AG10803 (cell line): ENCODE measurements at regions not wholly inside any gene's neighbourhood (a gene's known extent, or its start where the extent isn't known, plus 50 kb on each side); places are given as distances from the start of the nearest gene placed in this dataset.

Source experiments
- DNase-seq: peaks from one replicate; pipeline ENCODE4 v3.0.0; 2010; ENCODE audit warnings: low read depth
- H3K4me3 ChIP-seq: 2 replicates; pipeline ENCODE4 v1.5.1; 2011; ENCODE audit warnings: mild to moderate bottlenecking, low read length, control low read depth
- CTCF ChIP-seq: conservative IDR thresholded peaks from 2 replicates; pipeline ENCODE4 v1.5.1; 2011; ENCODE audit warnings: mild to moderate bottlenecking, low read length, control low read depth, inconsistent platforms

- no peak for DNase-seq
- no peak for TF ChIP-seq CTCF
- H3K4me3 ChIP-seq: no peak overlapping the region
Measured at GRCh38 chr2:120533625-120534024, 187.7 kb downstream of the INHBB start.

- no peak overlapping the region for H3K4me3 ChIP-seq
- DNase-seq: no peak
- TF ChIP-seq CTCF: no peak
Measured at GRCh38 chr2:120534457-120534856, 188.5 kb downstream of the INHBB start.

DNA sequence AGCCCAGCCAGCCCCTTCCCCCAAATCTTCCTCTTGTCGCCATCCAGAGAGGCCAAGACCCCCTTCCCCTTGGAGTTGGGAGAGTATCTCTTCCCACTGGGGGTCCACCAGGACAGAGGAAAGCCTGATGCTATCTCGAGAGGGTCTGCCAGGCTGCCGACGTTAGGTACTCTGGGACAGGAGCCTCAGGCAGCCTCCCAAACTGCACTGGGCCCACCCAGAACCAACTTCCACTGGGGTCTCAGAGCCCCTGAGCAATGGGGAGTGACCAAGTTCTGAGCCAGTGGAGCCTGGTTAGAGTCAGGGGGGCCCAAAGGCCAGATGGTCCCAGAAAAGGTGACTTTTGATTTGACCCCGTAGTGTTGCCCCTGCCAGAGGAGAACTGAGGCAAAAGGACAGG, 189.1 kb downstream of the INHBB start:
- TF ChIP-seq CTCF: no peak
- H3K4me3 ChIP-seq: no peak overlapping the region
- no peak for DNase-seq

GRCh38 chr2:120536141-120536540, 190.2 kb downstream of the INHBB start:
- DNase-seq: no peak
- no peak for TF ChIP-seq CTCF
- no peak overlapping the region for H3K4me3 ChIP-seq

DNA sequence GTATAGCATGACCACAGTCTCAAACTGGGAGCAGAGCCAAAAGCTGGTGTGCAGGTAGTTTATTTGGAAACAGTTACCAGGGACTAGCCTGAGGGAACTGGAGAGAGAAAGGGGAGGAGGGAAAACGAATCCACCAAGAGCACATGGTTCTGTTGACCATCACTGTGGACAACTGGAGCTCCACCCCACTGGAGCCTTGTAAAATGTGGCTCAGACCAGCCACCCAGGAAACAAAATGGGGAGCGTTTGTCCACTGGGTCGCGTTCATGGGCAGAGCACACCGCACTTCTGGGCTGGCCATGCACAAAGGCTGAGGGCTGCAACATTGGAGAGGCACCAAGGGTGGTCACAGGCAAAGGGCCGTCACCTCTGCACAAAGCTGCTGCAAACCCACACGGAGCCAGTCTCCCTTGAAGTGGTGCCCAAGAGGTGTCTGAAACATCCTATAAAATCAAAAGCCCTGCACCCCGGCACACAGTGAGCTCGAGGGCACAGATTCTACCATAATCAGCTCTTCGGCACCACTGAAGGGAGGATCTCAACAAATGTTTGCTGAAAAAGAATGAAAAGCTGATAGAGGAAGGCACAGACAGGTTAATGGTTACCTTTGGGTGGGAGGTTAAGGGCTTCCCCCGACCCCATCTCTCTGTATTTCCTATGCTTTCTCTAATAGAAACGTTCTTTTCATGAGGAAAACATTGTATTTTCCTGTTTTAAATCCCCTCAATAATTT, 192.9 kb downstream of the INHBB start:
- DNase-seq: no peak
- TF ChIP-seq CTCF: no peak
- no peak overlapping the region for H3K4me3 ChIP-seq

- DNase-seq: no peak
- H3K4me3 ChIP-seq: no peak overlapping the region
- no peak for TF ChIP-seq CTCF
Measured at GRCh38 chr2:120539424-120539936, 193.5 kb downstream of the INHBB start.
